GM19193 (cell line): ENCODE measurements at regions not wholly inside any gene's neighbourhood (a gene's known extent, or its start where the extent isn't known, plus 50 kb on each side); places are given as distances from the start of the nearest gene placed in this dataset.

ENCODE experiments used
- POLR2A ChIP-seq: IDR thresholded peaks from 4 replicates; pipeline ENCODE4 v1.6.1; 2011; ENCODE audit not compliant: insufficient read depth, insufficient read length; ENCODE audit errors: extremely low read depth

DNA sequence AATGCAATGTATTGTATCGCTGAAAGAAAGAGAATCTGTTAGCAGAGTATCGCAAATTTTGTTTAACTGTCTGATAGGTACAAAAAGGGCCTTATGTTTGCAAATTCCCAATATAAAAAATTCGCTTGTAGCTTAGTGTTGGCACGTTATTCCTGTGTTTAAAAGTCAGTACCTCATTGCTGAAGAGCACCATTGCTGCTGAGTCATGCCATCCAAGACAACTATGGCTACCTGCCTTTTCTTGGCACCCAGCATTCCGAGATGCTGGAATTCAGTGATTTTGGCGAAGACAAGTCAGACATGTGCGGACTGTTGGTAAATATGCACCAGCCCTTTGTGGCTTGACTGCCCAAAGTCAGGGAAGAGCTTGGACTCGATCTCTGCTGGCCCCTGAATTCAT lies 149.5 kb upstream of the EEA1 start:
- no peak for TF ChIP-seq POLR2A

DNA sequence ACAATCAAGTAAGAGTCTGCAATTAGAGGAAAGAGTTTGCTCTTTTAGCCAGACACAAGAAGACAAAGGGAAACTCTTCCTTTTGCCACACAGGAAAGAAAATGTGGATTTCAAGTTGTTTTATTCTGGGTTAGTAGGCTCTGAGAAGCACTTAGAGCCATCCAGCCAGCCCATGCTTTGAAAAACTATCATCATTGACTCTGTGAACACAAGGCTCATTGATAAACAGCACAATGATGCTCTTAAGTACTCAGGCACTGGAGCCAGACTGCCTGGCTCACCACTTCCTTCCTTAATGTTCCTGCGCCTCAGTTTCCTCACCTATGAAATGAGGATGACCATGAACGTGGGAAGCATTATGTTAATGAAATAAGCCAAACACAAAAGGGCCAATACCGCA lies 150.2 kb upstream of the EEA1 start:
- TF ChIP-seq POLR2A, result no peak

DNA sequence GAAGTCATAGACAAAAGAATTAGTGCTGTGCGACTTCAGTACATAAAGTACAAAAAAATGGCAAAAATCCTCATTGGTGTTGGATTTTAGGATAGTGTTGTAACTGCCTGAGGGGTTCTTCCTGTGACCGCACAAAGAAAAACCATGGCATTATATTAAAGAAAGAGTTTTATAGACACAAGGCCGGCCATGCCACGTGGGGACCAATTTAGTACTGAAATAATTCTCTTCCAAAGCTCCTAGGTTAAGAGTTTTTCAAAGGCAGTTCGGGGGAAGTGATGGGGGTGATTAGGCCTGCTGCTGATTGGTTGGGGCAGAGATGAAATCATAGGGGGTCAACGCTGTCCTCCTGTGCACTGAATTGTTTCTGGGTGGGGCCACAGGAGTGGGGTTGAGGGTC lies 150.9 kb upstream of the EEA1 start:
- TF ChIP-seq POLR2A, result no peak

DNA sequence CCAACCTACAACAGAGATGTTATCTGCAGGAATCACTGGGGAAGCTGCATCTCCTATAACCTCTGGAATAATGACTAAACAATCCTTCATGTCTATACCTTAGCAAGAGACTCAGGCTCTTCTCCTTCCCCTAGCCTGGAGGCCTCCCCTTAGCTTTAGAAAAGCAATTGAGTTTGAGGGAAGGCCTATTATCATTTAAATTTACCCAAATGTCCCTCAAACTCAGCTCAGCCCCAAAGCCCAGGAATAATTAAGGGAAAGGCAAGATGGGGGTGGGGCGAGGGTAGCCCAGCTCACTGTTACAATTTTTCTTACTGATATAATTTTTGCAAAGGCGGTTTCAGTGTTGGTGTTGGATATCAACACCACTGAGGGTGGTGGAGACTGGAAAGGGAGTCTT lies 151.4 kb upstream of the EEA1 start:
- TF ChIP-seq POLR2A, result no peak

DNA sequence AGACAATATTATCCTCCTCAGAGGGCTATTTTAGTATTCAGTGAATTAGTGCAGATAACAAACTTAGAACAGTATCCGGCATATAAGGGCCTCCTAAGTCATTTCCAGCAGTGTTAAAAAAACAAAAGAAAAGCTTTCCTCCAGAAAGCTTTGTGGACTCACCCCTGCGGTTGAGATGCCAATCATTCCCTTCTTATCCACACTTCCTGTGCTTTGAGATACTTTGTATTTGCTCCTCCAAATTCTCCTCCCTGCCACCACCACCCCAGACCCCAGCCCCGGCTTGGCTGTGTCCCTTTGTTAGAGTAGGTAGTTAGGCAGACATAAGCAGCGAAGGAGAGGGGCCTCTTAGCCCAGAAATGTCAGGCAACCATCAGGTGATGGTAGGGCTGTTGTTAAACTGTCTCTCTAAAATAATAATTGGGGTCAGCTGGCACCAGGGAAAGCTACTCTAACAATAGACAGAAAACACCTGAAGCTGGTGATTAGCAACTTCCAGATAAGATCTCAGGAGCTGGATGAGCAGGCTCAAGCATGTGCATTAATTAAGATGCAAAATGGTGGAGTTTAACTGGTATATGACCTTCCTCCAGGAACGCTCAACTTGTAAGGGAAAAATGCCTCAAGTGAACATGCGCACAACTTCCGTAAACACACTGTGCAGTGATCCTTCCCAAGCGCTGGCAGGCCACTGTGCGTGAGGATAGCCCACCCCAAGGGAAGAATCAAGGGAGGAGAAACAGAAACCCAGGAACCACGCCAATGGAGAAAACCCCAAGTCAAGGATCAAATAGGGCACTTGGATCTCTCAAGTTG lies 152.1 kb upstream of the EEA1 start:
- TF ChIP-seq POLR2A, result no peak

DNA sequence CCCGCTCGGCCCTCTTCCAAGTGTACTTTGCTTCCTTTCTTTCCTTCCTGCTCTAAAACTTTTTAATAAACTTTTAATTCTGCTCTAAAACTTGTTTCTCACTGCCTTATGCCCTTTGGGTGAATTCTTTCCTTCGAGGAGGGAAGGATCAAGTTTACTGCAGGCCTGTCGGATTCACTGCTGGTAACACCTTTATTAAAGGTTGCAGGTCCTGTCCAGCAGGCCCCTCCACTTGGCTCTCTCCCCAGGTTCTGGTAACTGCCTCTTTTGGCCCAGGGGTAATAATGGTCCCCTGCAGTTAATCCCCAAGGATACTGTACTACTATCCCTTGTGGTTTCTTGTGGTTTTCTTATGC lies 152.7 kb upstream of the EEA1 start:
- TF ChIP-seq POLR2A, result no peak

DNA sequence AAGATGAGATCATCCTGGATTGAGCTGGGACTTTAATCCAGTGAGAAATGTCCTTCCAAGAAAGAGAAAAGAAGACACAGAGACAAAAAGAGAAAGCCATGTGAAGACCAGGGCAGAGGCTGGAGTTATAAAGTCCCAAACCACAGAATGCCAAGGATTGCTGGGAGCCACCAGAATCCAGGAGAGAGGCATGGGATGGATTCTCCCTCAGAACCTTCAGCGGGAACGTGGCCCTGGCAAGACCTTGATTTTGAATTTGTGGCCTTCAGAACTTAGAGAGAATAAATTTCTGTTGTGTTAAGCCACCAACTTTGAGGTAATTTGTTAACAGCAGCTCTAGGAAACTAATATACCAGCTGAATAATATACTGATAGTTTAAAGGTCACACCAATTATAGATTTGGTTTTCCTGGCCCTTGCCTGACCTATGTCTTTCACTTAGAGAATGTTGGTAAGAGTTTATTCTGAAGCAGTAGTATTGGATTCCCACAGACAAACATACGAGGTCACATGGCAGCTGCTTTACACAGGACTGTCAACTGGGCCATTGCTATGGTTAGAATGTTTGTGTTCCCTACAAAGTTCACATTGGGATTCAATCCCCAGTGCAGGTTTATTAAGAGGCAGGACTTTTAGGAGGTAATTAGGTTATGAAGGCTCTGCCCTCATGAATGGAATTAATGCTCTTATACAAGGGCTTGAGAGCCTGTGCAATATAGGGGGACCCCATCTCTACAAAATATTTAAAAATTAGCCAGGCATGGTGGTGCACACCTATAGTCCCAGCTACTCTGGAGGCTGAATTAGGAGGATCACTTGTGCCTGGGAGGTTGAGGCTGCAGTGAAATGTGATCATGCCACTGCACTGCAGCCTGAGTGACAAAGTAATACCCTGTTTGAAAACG lies 156.5 kb upstream of the EEA1 start:
- no peak for TF ChIP-seq POLR2A

DNA sequence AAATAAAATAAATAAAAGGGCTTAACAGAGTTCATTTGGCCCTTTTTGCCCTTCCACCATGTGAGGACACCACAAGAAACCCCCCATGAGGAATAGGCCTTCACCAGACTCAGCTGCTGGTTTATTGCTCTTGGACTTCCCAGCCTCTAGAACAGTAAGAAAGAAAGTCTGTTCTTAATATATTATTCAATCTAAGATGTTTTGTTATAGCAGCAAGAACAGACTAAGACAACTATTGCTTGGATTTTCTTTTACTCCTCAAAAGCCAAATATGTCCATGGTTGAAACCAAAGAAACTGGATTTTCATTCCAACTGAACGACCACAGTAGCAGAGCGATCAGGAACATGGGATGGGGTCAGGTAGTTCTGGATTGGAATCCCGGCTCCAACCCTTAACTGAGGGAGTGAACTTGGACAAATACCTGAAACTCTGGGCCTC lies 157.2 kb upstream of the EEA1 start:
- no peak for TF ChIP-seq POLR2A

DNA sequence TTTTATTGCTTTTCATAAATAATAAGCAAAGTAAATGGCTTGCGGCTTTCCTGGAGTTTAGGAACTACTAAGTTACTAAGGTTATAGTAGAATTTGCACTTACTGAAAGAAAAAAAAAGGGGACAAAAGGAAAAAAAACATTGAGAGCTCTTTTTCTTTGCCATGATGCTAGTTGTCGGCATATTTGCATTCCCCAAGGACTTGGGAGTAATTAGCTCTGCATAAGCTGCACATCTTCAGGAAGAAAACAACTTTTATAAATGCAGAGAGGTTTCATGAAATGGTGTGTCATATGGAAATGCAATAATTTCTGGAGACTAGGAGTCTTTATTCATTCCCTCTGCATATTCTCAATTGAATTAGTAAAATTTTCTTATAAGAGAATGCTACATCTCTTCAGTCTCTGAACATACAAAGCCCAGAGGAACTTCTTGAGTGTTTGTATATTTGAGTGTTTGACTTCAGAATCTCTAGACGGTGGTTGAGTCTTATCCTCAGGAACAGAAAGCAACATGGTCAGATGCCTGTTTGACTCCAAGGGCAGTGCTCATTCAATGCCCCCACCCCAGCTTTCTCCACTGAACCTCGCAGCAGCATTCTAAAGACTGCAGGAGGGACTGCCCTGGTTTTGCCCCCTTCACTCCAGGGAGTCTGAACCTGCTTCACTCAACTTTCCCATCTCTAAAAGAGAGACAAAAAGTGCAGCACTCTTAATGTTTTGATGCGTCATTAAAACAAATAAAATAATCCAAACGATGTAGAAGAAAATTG lies 158.9 kb upstream of the EEA1 start:
- TF ChIP-seq POLR2A, result no peak

DNA sequence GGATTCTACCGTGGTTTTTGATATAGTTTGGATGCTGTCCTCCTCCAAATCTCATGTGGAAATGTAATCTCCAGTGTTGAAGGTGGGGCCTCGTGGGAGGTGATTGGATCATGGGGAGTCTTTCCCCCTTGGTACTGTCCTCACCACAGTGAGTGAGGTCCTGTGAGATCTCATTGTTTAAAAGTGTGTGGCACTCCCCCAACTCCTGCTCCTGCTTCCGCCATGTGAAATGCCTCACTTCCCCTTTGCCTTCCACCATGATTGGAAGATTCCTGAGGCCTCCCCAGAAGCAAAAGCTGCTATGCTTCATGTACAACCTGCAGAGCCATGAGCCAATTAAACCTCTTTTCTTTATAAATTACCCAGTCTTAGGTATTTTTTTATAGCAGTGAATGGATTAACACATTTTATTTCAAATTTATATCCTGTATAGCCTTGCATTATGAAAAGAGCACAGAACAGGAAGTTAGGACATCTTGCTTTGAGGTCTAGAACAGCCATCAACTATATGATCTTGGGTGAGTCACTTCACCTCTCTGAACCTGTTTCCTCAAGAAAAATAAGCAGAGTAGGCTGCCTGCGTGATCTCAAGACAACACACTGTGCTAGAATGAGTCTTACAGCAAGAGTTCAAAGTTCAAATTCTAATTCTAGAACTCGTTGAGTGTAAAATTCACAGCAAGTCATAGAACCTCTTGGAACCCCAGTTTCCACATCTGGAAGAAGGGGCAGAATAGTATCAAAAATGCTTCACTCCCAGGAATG lies 160.9 kb upstream of the EEA1 start:
- no peak for TF ChIP-seq POLR2A

DNA sequence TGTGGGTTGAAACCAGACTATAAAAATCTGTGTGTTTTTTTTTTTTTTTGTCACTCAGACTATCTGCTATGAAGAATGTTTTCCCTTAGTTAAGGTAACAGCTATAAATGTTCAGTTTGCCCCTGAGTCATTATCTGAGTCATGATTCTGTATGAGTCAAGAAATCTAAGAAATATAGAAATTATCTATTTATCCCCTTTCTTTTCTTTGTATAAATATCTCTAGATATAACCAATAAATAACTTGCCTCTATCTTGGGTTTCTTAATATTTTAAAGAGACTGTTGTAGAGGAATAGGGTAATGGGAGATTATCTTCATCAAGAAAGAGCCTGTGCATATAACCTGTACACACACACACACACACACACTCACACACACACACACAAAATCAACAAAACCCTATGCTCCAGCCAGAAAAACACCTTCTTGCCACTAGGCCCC lies 161.7 kb upstream of the EEA1 start:
- TF ChIP-seq POLR2A, result no peak

DNA sequence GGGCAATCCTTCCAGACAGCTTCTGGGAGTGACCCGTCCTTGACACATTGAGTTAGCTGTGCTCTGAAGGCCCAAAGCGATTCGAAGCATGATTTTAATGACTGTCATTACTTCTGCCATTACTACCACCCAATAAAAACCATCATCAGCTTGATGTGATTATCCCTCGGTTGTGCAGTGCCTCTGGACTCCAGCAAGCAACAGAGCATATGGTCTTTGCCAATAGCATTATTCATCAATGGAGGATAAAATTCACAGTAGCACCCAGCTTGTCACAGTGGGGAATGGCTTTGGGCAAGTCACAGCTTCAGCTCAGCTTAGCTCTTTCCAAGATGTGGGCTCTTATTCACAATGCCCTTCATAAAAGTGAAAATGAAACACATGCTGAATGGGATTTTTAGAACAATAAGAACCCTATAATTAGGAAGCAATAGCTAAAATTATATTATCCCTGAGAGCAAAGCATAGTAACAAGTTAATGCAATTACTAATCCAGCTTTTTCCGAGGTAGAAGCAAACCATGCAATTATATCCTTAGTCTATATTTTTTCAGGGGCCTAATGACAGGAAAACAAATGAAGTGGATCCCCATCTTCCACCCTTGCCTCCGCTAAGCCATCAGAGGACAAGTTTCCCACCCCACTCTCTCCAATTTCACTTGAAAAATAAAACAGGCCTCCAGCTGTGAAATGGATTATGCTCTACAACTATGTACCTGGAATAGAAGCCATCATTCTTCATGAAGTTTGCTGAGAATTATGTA lies 163.0 kb upstream of the EEA1 start:
- TF ChIP-seq POLR2A, result no peak

DNA sequence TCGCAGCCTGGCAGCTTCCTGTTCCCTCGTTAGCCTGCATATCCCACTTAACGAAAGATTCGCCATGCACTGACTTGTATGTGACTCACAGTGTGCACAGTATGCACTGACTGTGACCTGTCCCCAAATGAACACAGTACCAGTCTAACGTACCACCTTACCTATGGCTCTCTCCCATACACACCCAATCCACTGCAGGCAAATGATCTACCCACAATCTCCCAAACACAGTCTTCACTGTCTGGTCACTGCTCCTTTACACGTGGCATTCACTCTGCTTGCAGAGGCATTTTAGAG lies 163.5 kb upstream of the EEA1 start:
- no peak for TF ChIP-seq POLR2A

DNA sequence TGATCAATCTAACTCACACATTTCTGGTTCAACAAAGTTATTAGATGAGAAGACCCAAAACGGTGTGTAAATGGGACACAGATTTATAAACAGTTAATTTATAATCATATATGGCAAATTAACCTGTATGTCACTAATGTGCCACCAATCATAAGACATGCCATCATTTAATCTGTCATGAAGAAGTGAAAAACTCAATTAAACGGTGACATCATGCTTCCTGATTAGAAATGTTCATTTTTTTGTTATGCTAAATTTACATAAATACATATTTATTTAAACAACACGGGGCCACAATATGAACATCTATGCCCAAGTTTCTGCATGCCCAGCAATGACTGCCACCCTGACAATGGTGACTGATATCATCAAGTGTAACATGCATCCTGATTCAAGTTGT lies 164.1 kb upstream of the EEA1 start:
- TF ChIP-seq POLR2A, result no peak
